ENCODE measurements at regions not wholly inside any gene's neighbourhood (a gene's known extent, or its start where the extent isn't known, plus 50 kb on each side); places are given as distances from the start of the nearest gene placed in this dataset.

DNA sequence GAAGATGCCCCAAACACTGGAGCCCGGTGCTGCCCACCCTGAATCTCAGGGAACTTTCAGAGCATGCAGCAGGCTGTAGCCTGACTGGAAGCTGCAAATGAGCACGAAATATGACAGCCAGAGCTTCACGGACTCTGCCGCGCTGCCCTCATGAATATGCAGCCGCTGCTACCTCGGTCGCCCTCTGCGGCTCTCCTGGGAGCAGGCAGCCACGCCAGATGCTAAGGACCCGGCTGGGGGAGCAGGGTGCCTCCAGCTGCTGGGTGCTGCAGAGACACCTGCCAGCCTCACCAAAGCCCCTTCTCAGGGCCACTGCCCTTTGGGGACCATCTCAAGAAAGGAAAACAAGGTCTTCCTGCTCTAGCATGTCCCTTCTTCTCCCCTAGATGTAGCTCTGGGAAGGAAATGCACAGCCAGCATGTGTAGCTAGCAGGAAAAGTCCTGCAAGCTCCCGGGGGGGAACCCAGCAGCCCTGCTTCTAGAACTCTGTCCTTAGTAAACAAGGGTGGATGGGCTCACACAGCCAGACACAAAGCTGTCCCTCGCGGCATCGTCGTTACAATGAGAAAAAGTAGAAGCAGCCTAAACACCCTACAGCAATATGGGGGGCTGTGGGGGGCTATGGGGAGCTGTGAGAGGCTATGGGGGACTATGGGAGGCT lies 56.8 kb upstream of the OLFM1 start:
- DNase-seq = no peak

- no peak for DNase-seq
Observed at GRCh38 chr9:135032041-135032835, 55.2 kb upstream of the OLFM1 start.

DNA sequence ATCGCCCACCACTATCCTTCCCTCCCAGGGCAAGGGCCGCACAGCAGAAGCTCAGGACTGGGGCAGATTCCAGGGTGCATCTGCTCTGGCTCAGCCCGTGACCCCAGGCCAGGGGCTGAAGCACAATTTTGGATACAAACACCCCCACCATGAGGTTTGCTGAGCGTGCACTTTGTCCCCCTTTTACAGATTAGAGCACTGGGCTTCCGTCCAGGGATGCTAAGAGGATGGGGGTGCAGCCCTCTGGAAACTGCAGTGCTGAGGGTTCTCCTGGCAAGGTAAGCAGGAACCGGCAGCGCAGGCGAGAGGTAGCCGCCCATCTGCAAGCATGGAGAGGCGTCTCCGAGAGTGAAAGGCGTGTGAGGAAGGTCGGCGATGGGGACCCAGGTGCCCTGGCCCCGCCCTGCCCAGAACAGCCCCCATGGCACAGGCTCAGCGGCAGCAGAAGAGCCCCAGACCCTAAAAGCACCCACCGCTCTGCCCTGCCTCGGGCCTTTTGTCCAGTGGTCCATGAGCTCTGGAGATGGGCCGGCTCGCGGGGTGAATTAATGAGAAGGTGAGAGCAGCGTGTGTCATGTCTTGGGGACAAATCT lies 54.5 kb upstream of the OLFM1 start:
- no peak for DNase-seq

DNA sequence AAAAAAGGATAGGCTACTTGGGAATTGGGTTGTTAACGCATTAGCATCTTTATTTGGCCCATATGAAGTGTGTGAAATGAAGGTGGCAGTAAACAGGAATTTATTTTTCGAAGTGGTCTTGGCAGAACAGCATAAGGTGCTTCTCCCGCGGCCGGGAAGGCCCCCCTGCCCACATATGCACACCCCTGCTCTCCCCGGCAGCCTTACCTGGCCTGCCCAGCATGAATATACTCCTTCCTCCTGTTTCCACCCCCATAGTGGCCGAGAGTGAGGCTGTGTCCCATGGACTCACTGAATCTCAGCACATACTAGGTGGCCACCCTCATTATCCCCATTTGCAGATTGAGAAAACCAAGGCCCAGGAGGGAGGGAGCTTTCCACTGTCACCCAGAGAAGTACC lies 54.0 kb upstream of the OLFM1 start:
- no peak for DNase-seq

- DNase-seq = no peak
Observed at GRCh38 chr9:135034106-135034505, 53.4 kb upstream of the OLFM1 start.

GRCh38 chr9:135035781-135036760 lies 51.4 kb upstream of the OLFM1 start:
- no peak for DNase-seq

DNA sequence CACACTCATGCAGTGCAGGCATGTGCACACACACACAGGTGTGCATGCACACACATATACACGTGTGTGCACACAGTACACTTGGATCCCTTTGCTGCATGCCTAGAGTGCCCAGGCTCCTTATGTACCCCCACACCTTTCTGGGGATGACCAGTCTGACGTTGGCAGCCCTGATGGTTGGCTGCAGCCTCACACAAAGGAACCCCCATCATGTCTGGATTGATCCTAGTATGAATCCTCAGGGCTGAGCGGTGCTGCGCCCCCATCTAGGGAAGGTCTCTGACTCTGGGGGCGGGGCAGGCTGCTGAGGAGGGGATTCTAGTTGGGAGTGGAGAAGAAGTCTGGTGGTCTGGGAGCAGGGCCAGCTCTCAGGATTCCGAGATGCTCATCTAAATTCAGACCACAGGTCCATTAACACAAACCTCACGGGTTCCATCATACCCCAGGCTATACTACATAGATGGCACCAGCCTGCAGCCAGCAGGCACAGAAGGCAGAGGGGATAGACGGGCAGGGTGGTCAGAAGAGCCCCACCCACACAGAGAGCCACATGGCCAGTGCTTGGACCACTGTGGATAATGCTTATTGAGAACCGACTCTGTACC lies 50.5 kb upstream of the OLFM1 start:
- DNase-seq = no peak

DNA sequence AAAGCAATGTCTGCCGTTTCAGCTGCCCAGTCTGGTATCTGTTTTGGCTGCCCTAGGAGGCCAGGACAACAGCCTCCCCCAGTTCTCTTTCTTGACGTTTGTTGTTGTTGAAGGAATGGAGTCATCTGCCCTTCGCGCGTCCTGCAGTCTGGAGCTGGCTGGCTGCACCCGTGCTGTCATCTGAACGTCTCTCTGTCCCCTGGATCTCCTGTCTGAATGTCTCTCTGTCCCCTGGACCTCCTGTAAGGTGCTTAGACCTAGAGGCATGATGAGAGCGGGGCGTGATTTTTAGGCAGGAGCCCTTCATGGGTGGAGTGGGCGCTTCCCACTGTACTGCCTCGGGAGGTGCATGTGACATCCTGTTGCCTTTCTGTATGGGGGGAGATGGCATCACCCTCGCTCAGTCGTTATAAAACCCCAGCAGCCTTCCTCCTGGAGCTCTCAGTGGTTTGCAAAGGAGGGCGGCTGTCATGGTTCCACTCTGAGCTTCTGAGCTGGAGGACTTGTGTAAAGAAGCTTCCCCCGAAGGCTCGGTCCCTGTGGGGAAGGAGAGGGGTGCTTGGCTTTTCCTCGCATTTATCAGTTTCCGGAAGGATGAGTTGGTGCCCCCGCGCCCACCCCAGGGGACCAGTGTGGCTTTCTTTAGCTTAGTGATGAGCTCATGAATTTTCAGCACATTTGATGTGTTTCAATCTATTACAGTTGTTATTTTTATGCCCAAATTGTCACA lies 49.8 kb upstream of the OLFM1 start:
- no peak for DNase-seq
